H9 (cell line): ENCODE measurements at regions not wholly inside any gene's neighbourhood (a gene's known extent, or its start where the extent isn't known, plus 50 kb on each side); places are given as distances from the start of the nearest gene placed in this dataset.

Source experiments
- DNase-seq: peaks from one replicate; pipeline ENCODE4 v3.0.0-alpha.2; 2017
- H2AFZ ChIP-seq: one replicate; pipeline ENCODE4 v1.6.1; 2013; ENCODE audit warnings: mild to moderate bottlenecking, low read length, control low read depth, moderate library complexity
- H2AK5ac ChIP-seq: 2 replicates; pipeline ENCODE4 v1.6.1; 2013; ENCODE audit warnings: low read length, control low read depth, mixed read lengths; ENCODE audit not compliant: insufficient read length
- H2BK120ac ChIP-seq: one replicate; pipeline ENCODE4 v1.6.1; 2013; ENCODE audit warnings: low read depth, mild to moderate bottlenecking, low read length, control low read depth, inconsistent platforms; ENCODE audit not compliant: poor library complexity, severe bottlenecking
- H2BK12ac ChIP-seq: 2 replicates; pipeline ENCODE4 v1.6.1; 2013; ENCODE audit warnings: low read length, control low read depth, mixed read lengths, low read depth; ENCODE audit not compliant: insufficient read length
- H2BK15ac ChIP-seq: 2 replicates; pipeline ENCODE4 v1.6.1; 2013; ENCODE audit warnings: low read depth, low read length, control low read depth
- H2BK20ac ChIP-seq: one replicate; pipeline ENCODE4 v1.6.1; 2013; ENCODE audit warnings: low read depth, mild to moderate bottlenecking, low read length, control low read depth, inconsistent platforms; ENCODE audit not compliant: poor library complexity, severe bottlenecking
- H2BK5ac ChIP-seq: 2 replicates; pipeline ENCODE4 v1.6.1; 2013; ENCODE audit warnings: low read length, control low read depth, mixed read lengths; ENCODE audit not compliant: insufficient read length
- H3K14ac ChIP-seq: 2 replicates; pipeline ENCODE4 v1.6.1; 2013; ENCODE audit warnings: low read length, control low read depth; ENCODE audit not compliant: insufficient read depth
- H3K18ac ChIP-seq: 2 replicates; pipeline ENCODE4 v1.6.1; 2013; ENCODE audit warnings: low read depth, mild to moderate bottlenecking, mixed read lengths, low read length, control low read depth; ENCODE audit not compliant: insufficient read length
- H3K23ac ChIP-seq: 2 replicates; pipeline ENCODE4 v1.6.1; 2013; ENCODE audit warnings: low read length, control low read depth, mixed read lengths, low read depth; ENCODE audit not compliant: insufficient read length
- H3K23me2 ChIP-seq: 2 replicates; pipeline ENCODE4 v1.6.1; 2013; ENCODE audit warnings: low read depth, mild to moderate bottlenecking, mixed read lengths, low read length, control low read depth; ENCODE audit not compliant: insufficient read length, poor library complexity, severe bottlenecking
- H3K27ac ChIP-seq: 2 replicates; pipeline ENCODE4 v1.5.1; 2013; ENCODE audit warnings: low read length, control low read depth, mixed read lengths, low read depth; ENCODE audit not compliant: insufficient read length
- H3K27me3 ChIP-seq: 2 replicates; pipeline ENCODE4 v1.6.1; 2013; ENCODE audit warnings: low read length, control low read depth, inconsistent platforms; ENCODE audit not compliant: insufficient read depth
- H3K4ac ChIP-seq: 2 replicates; pipeline ENCODE4 v1.6.1; 2013; ENCODE audit warnings: low read depth, mild to moderate bottlenecking, control low read depth, inconsistent platforms, low read length, moderate library complexity
- H3K4me1 ChIP-seq: 2 replicates; pipeline ENCODE4 v1.6.1; 2013; ENCODE audit warnings: low read length, control low read depth, inconsistent platforms; ENCODE audit not compliant: insufficient read depth
- H3K4me2 ChIP-seq: 2 replicates; pipeline ENCODE4 v1.6.1; 2013; ENCODE audit warnings: low read length, control low read depth, mixed read lengths; ENCODE audit not compliant: insufficient read length, insufficient read depth
- H3K56ac ChIP-seq: 2 replicates; pipeline ENCODE4 v1.6.1; 2013; ENCODE audit warnings: low read depth, mild to moderate bottlenecking, mixed read lengths, low read length, control low read depth; ENCODE audit not compliant: insufficient read length
- H3K79me1 ChIP-seq: 2 replicates; pipeline ENCODE4 v1.6.1; 2013; ENCODE audit warnings: low read depth, mild to moderate bottlenecking, moderate library complexity, low read length, control low read depth, inconsistent platforms; ENCODE audit not compliant: insufficient read depth, poor library complexity, severe bottlenecking
- H3K79me2 ChIP-seq: 2 replicates; pipeline ENCODE4 v1.6.1; 2013; ENCODE audit warnings: low read length, control low read depth, inconsistent platforms; ENCODE audit not compliant: insufficient read depth
- H3K9ac ChIP-seq: 2 replicates; pipeline ENCODE4 v1.6.1; 2013; ENCODE audit warnings: low read length, control low read depth, mixed read lengths; ENCODE audit not compliant: insufficient read length; ENCODE audit errors: extremely low read depth
- H3K9me3 ChIP-seq: one replicate; pipeline ENCODE4 v1.6.1; 2013; ENCODE audit warnings: low read depth, low read length, inconsistent platforms; ENCODE audit not compliant: control insufficient read depth
- H3T11ph ChIP-seq: one replicate; pipeline ENCODE4 v1.6.1; 2013; ENCODE audit warnings: mild to moderate bottlenecking, low read length, control low read depth, inconsistent platforms
- H4K20me1 ChIP-seq: one replicate; pipeline ENCODE4 v1.6.1; 2013; ENCODE audit not compliant: control insufficient read depth, insufficient read length, insufficient read depth
- H4K5ac ChIP-seq: 2 replicates; pipeline ENCODE4 v1.6.1; 2013; ENCODE audit warnings: low read depth, mild to moderate bottlenecking, mixed read lengths, low read length, control low read depth; ENCODE audit not compliant: insufficient read length
- H4K8ac ChIP-seq: replicated peaks from 2 replicates; pipeline ENCODE4 v1.6.1; 2013; ENCODE audit warnings: low read length, control low read depth, mixed read lengths, low read depth; ENCODE audit not compliant: insufficient read length
- H4K91ac ChIP-seq: 2 replicates; pipeline ENCODE4 v1.6.1; 2013; ENCODE audit warnings: low read depth, mild to moderate bottlenecking, moderate library complexity, mixed read lengths, low read length, control low read depth; ENCODE audit not compliant: insufficient read length
- H3K27ac Mint-ChIP-seq, 3 experiments: 2 replicates in 2 of 3; 3 replicates in 1 of 3; pipeline ENCODE4 v1.8.0; 2020 to 2021; ENCODE audit warnings: mixed read lengths in 3 of 3, mild to moderate bottlenecking in 1 of 3, moderate library complexity in 1 of 3
- H3K27me3 Mint-ChIP-seq: 2 replicates; pipeline ENCODE4 v1.8.0; 2021; ENCODE audit warnings: low read depth, mild to moderate bottlenecking, moderate library complexity, mixed read lengths
- H3K36me3 Mint-ChIP-seq, 3 experiments: 2 replicates in 2 of 3; 3 replicates in 1 of 3; pipeline ENCODE4 v1.8.0; 2020 to 2021; ENCODE audit warnings: low read depth in 3 of 3, mixed read lengths in 3 of 3; ENCODE audit not compliant: insufficient read depth in 1 of 3
- H3K4me1 Mint-ChIP-seq, 2 experiments: 2 replicates each; pipeline ENCODE4 v1.8.0; 2020; ENCODE audit warnings: mixed read lengths in 2 of 2
- H3K4me3 Mint-ChIP-seq, 2 experiments: 2 replicates in 1 of 2; 3 replicates in 1 of 2; pipeline ENCODE4 v1.8.0; 2020 to 2021; ENCODE audit warnings: mild to moderate bottlenecking in 2 of 2, mixed read lengths in 2 of 2, moderate library complexity in 1 of 2
- H3K9me3 Mint-ChIP-seq, 2 experiments: 2 replicates in 1 of 2; 3 replicates in 1 of 2; pipeline ENCODE4 v1.8.0; 2020; ENCODE audit warnings: mild to moderate bottlenecking in 2 of 2, mixed read lengths in 2 of 2, moderate library complexity in 1 of 2
- CTCF ChIP-seq: fragments of 200-600 bp; sonication (generic); conservative IDR thresholded peaks from 3 replicates; pipeline ENCODE4 v1.8.0; 2021; ENCODE audit warnings: antibody characterized with exemption, mild to moderate bottlenecking
- WGBS: extraction: QIAGEN DNeasy Blood & Tissue Kit; methylation state at CpG from one replicate; pipeline ENCODE4 v1.1.7; 2013; ENCODE audit warnings: missing lambda C conversion rate, low lambda C conversion rate, mixed read lengths; ENCODE audit not compliant: insufficient read length; ENCODE audit errors: extremely low coverage; 5-methylcytosine and 5-hydroxymethylcytosine counted together

- no peak overlapping the region for H3K56ac ChIP-seq
- H3K4ac ChIP-seq: no peak overlapping the region
- H2BK12ac ChIP-seq: no peak overlapping the region
- H3K4me2 ChIP-seq: no peak overlapping the region
- H4K5ac ChIP-seq: no peak overlapping the region
- no peaks in the 10 kb centered on the region for H3K79me2 ChIP-seq
- no peak overlapping the region for H3K18ac ChIP-seq
- Mint-ChIP-seq H3K9me3 (no peaks in the 10 kb centered on the region; a peak in 2 of 5 replicates), H3K36me3 (no peaks in the 10 kb centered on the region), H3K4me1 (peaks cover 26 to 32% of the 10 kb centered on the region in 2 experiments), H3K27ac (no peak overlapping the region), H3K27me3 (no peaks in the 10 kb centered on the region), H3K4me3 (no peak overlapping the region)
- H4K20me1 ChIP-seq: no peaks in the 10 kb centered on the region
- H3T11ph ChIP-seq: no peak overlapping the region
- no peak overlapping the region for H3K14ac ChIP-seq
- no peaks in the 10 kb centered on the region for H3K23me2 ChIP-seq
- no peaks in the 10 kb centered on the region for H3K27me3 ChIP-seq
- no peak overlapping the region for H2AFZ ChIP-seq
- H3K4me1 ChIP-seq: no peaks in the 10 kb centered on the region; the same call in 1 of the 2 replicates
- H2BK15ac ChIP-seq: no peak overlapping the region
- no peak for TF ChIP-seq CTCF
- no peak overlapping the region for H3K27ac ChIP-seq
- no CpG with 5 or more reads among the region's 2 CpGs for WGBS
- no peak for DNase-seq
- no peak overlapping the region for H3K23ac ChIP-seq
- H2BK120ac ChIP-seq: no peak overlapping the region
- no peak overlapping the region for H4K8ac ChIP-seq
- H4K91ac ChIP-seq: no peak overlapping the region
- H2BK20ac ChIP-seq: no peak overlapping the region
- H3K9me3 ChIP-seq: no peaks in the 10 kb centered on the region
- H3K79me1 ChIP-seq: no peaks in the 10 kb centered on the region
- no peak overlapping the region for H2BK5ac ChIP-seq
- no peak overlapping the region for H3K9ac ChIP-seq
- no peak overlapping the region for H2AK5ac ChIP-seq
Measured at GRCh38 chr15:39099524-39099923, 481.4 kb upstream of the THBS1 start.
